Smooth muscle cell (in vitro differentiated cells): ENCODE measurements at regions not wholly inside any gene's neighbourhood (a gene's known extent, or its start where the extent isn't known, plus 50 kb on each side); places are given as distances from the start of the nearest gene placed in this dataset.

Source experiments
- DNase-seq: peaks from one replicate; lab custom pipeline; 2025; ENCODE audit not compliant: unreplicated experiment; lab: John Stamatoyannopoulos, UW
- H2AFZ ChIP-seq: fragments of 200-600 bp; sonication (generic); 2 replicates; pipeline ENCODE4 v1.6.0; 2016; ENCODE audit warnings: antibody characterized with exemption, low read depth, mild to moderate bottlenecking
- H3F3A ChIP-seq: fragments of 200-600 bp; sonication (generic); 2 replicates; pipeline ENCODE4 v1.6.0; 2017; ENCODE audit warnings: antibody characterized with exemption, low read depth
- H3K27ac ChIP-seq: fragments of 200-600 bp; sonication (generic); 2 replicates; pipeline ENCODE4 v1.5.1; 2016; ENCODE audit warnings: low read depth, mild to moderate bottlenecking
- H3K27me3 ChIP-seq: fragments of 200-600 bp; sonication (generic); 2 replicates; pipeline ENCODE4 v1.6.1; 2016; ENCODE audit warnings: low read depth, mild to moderate bottlenecking
- H3K36me3 ChIP-seq: fragments of 200-600 bp; sonication (generic); 2 replicates; pipeline ENCODE4 v1.5.1; 2016; ENCODE audit warnings: low read depth
- H3K4me1 ChIP-seq: fragments of 200-600 bp; sonication (generic); 2 replicates; pipeline ENCODE4 v1.5.1; 2016; ENCODE audit warnings: low read depth
- H3K4me2 ChIP-seq: fragments of 200-600 bp; sonication (generic); 2 replicates; pipeline ENCODE4 v1.6.0; 2016; ENCODE audit warnings: mild to moderate bottlenecking
- H3K4me3 ChIP-seq: fragments of 200-600 bp; sonication (generic); 2 replicates; pipeline ENCODE4 v1.5.1; 2016; ENCODE audit warnings: mild to moderate bottlenecking
- H3K79me2 ChIP-seq: fragments of 200-600 bp; sonication (generic); 2 replicates; pipeline ENCODE4 v1.6.0; 2016; ENCODE audit warnings: low read depth, mild to moderate bottlenecking
- H3K9ac ChIP-seq: fragments of 200-600 bp; sonication (generic); 2 replicates; pipeline ENCODE4 v1.6.0; 2016; ENCODE audit warnings: low read depth
- H3K9me3 ChIP-seq: fragments of 200-600 bp; sonication (generic); replicated peaks from 2 replicates; pipeline ENCODE4 v1.5.1; 2016; ENCODE audit warnings: low read depth
- H4K20me1 ChIP-seq: fragments of 200-600 bp; sonication (generic); 2 replicates; pipeline ENCODE4 v1.6.0; 2016; ENCODE audit warnings: low read depth
- WGBS: methylation state at CpG from one replicate; pipeline ENCODE4 v1.1.7; 2016; ENCODE audit warnings: low lambda C conversion rate; 5-methylcytosine and 5-hydroxymethylcytosine counted together
- TF ChIP-seq, protein P1 (sequence below): fragments of 200-600 bp; sonication (generic); IDR thresholded peaks from 2 replicates; pipeline ENCODE4 v1.5.1; 2017; ENCODE audit warnings: borderline replicate concordance, mild to moderate bottlenecking, antibody characterized with exemption; ENCODE audit not compliant: insufficient read depth, poor library complexity, severe bottlenecking

- no peak overlapping the region for H3K4me2 ChIP-seq
- 84% methylated on average over 3 of the region's 3 CpGs for WGBS
- H3K9ac ChIP-seq: no peak overlapping the region
- no peaks in the 10 kb centered on the region for H4K20me1 ChIP-seq
- H3K79me2 ChIP-seq: no peaks in the 10 kb centered on the region
- TF ChIP-seq, protein P1, sequence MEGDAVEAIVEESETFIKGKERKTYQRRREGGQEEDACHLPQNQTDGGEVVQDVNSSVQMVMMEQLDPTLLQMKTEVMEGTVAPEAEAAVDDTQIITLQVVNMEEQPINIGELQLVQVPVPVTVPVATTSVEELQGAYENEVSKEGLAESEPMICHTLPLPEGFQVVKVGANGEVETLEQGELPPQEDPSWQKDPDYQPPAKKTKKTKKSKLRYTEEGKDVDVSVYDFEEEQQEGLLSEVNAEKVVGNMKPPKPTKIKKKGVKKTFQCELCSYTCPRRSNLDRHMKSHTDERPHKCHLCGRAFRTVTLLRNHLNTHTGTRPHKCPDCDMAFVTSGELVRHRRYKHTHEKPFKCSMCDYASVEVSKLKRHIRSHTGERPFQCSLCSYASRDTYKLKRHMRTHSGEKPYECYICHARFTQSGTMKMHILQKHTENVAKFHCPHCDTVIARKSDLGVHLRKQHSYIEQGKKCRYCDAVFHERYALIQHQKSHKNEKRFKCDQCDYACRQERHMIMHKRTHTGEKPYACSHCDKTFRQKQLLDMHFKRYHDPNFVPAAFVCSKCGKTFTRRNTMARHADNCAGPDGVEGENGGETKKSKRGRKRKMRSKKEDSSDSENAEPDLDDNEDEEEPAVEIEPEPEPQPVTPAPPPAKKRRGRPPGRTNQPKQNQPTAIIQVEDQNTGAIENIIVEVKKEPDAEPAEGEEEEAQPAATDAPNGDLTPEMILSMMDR: no peak
- no peaks in the 10 kb centered on the region for H3K4me1 ChIP-seq
- H2AFZ ChIP-seq: no peak overlapping the region
- no peak for DNase-seq
- H3K4me3 ChIP-seq: no peak overlapping the region
- H3K27ac ChIP-seq: no peak overlapping the region
- H3K36me3 ChIP-seq: no peaks in the 10 kb centered on the region
- H3F3A ChIP-seq: no peaks in the 10 kb centered on the region
- H3K9me3 ChIP-seq: no peaks in the 10 kb centered on the region
- H3K27me3 ChIP-seq: no peaks in the 10 kb centered on the region
Observed at GRCh38 chr10:33975481-33975880, 641.0 kb upstream of the NRP1 start.

DNA sequence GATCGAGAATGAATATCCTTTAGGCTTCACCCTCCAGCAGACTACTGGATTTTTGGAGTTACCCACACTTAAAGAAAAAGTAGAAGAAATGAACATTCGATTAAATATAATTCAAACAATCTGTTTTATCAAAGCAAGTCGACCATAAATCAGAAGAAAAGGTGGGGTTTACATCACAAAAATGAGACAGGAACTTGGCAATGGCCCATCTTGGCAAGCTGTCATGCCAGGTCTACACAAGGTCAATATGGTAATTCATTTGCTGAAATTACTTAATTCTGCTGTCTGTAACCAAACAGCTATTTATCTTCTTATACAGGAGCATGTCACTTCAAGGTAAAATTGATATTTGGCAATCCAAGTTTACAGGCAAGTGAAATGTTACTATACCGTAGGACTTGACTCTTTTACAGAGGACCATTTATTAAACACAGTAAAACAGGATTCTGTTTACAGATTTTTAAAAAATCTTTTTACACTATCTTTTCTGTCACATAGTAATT is 640.6 kb upstream of the NRP1 start:
- H3K4me3 ChIP-seq: no peak overlapping the region
- no peaks in the 10 kb centered on the region for H3K36me3 ChIP-seq
- TF ChIP-seq, protein P1: no peak

GRCh38 chr10:33968983-33969382 is 634.5 kb upstream of the NRP1 start:
- TF ChIP-seq, protein P1: no peak
- WGBS: 97% methylated on average over 1 of the region's 1 CpG
- H3K4me3 ChIP-seq: no peak overlapping the region
- no peaks in the 10 kb centered on the region for H3K4me1 ChIP-seq
- DNase-seq: no peak
- no peak overlapping the region for H3K9ac ChIP-seq
- H4K20me1 ChIP-seq: no peaks in the 10 kb centered on the region
- H3F3A ChIP-seq: no peaks in the 10 kb centered on the region
- H3K27me3 ChIP-seq: no peaks in the 10 kb centered on the region
- no peak overlapping the region for H2AFZ ChIP-seq
- no peaks in the 10 kb centered on the region for H3K9me3 ChIP-seq
- H3K4me2 ChIP-seq: no peak overlapping the region
- H3K79me2 ChIP-seq: no peaks in the 10 kb centered on the region
- H3K36me3 ChIP-seq: no peaks in the 10 kb centered on the region
- H3K27ac ChIP-seq: no peak overlapping the region

More for the DNA sequence above, 640.6 kb upstream of the NRP1 start:
- Histone ChIP-seq H3K4me2 (no peak overlapping the region), H3F3A (no peaks in the 10 kb centered on the region), H3K27me3 (no peaks in the 10 kb centered on the region), H4K20me1 (no peaks in the 10 kb centered on the region), H3K9ac (no peak overlapping the region), H3K79me2 (no peaks in the 10 kb centered on the region), H3K4me1 (no peaks in the 10 kb centered on the region), H3K27ac (no peak overlapping the region), H2AFZ (no peak overlapping the region), H3K9me3 (no peaks in the 10 kb centered on the region)
- WGBS: 84% methylated on average over 4 of the region's 4 CpGs
- DNase-seq: no peak

DNA sequence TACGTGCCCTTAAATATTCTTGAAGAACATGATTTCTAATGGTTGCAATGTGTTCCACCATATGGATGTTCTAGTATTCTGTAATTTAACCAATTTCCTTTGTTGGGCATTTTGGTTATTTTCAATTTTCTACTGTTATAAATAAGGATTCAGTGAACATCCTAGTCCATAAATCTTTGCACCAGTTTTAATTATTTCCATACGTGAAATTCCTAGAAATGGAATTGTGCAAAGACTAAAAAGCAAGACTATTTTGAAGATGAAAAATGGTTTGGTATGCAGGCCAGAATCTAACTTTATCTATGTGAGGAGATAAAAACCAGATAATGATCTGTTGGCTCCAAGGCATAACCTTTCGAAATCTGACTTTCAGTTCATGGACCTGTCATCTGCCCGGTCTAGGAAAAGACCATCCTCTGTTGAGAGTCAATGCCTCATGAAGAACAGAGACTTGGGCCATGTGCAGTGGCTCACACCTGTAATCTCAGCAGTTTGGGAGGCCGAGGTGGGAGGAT is 633.2 kb upstream of the NRP1 start:
- Histone ChIP-seq H3K9ac (no peak overlapping the region), H4K20me1 (no peaks in the 10 kb centered on the region), H3K4me1 (no peaks in the 10 kb centered on the region), H3K9me3 (no peaks in the 10 kb centered on the region), H3K27ac (no peak overlapping the region), H3F3A (no peaks in the 10 kb centered on the region), H3K4me3 (no peak overlapping the region), H3K79me2 (no peaks in the 10 kb centered on the region), H3K4me2 (no peak overlapping the region), H3K27me3 (no peaks in the 10 kb centered on the region), H2AFZ (no peak overlapping the region), H3K36me3 (no peaks in the 10 kb centered on the region)
- 91% methylated on average over 5 of the region's 5 CpGs for WGBS
- TF ChIP-seq, protein P1: no peak
- no peak for DNase-seq
